DND-41 (cell line): ENCODE measurements at regions not wholly inside any gene's neighbourhood (a gene's known extent, or its start where the extent isn't known, plus 50 kb on each side); places are given as distances from the start of the nearest gene placed in this dataset.

Experiments
- CTCF ChIP-seq: IDR thresholded peaks from 2 replicates; pipeline ENCODE4 v1.5.1; 2012; ENCODE audit warnings: borderline replicate concordance, low read length, moderate library complexity, mild to moderate bottlenecking; ENCODE audit not compliant: poor library complexity, severe bottlenecking; ENCODE audit errors: extremely low read depth
- EZH2 ChIP-seq: IDR thresholded peaks from 3 replicates; pipeline ENCODE4 v1.6.1; 2012; ENCODE audit warnings: borderline replicate concordance, low read depth, mild to moderate bottlenecking, moderate library complexity, low read length, inconsistent platforms; ENCODE audit not compliant: severe bottlenecking

DNA sequence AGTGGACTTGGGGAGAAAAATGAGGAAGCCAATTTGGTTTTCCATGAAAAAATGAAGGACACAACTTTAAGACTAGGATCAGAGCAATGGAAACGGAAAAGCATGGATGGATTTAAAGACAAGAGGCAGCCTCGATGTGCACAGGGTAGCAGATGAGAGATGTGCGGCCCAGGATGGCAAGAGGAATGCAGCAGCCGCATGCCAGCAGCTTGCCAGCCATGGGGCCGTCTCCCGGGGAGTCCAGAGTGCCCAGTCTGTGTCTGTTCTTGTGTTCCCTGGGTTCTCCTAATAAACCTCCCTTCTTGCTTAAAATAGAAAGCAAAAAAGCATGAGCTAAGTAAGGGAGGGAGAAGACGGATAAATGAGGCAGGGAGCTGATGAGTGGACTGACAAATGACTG is 68.0 kb upstream of the IQSEC1 start:
- TF ChIP-seq EZH2 (no peak), CTCF (no peak)
